ENCODE measurements at regions not wholly inside any gene's neighbourhood (a gene's known extent, or its start where the extent isn't known, plus 50 kb on each side); places are given as distances from the start of the nearest gene placed in this dataset.

DNA sequence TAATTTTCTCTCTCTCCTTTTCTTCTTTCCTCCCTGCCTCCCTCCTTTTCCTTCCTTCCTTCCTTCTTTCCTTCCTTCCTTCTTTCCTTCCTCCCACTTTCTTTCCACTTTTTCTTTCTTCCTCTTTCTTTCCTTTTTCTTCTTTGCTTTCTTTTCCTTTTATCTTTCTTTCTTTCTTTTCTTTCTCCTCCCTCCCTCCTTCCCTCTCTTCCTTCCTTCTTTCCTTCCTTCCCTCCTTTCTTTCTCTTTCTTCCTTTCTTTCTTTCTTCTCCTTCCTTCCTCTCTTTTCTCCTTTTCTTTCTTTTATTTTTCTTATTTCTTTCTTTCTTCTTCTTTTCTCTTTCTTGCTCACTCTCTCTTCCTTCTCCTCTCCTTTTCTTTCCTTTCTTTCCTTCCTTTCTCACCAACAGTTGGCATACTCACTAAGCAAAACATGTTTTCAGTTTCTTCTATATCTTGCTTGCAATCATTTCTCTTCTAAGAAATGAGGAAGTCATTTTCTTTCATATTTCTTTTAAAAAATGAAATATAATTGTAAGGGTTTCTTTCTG lies 97.1 kb upstream of the MAF start:
- TF ChIP-seq, protein P1, sequence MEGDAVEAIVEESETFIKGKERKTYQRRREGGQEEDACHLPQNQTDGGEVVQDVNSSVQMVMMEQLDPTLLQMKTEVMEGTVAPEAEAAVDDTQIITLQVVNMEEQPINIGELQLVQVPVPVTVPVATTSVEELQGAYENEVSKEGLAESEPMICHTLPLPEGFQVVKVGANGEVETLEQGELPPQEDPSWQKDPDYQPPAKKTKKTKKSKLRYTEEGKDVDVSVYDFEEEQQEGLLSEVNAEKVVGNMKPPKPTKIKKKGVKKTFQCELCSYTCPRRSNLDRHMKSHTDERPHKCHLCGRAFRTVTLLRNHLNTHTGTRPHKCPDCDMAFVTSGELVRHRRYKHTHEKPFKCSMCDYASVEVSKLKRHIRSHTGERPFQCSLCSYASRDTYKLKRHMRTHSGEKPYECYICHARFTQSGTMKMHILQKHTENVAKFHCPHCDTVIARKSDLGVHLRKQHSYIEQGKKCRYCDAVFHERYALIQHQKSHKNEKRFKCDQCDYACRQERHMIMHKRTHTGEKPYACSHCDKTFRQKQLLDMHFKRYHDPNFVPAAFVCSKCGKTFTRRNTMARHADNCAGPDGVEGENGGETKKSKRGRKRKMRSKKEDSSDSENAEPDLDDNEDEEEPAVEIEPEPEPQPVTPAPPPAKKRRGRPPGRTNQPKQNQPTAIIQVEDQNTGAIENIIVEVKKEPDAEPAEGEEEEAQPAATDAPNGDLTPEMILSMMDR (IDR thresholded peaks at IDR 0.05): no peak
- no peak for TF ChIP-seq POLR2A (IDR thresholded peaks at IDR 0.05)
